ENCODE measurements at regions not wholly inside any gene's neighbourhood (a gene's known extent, or its start where the extent isn't known, plus 50 kb on each side); places are given as distances from the start of the nearest gene placed in this dataset.
"Not testable (repeated sequence)": the region's sequence is repeated elsewhere in the genome, so short reads cannot be mapped to it uniquely, and the experiment has no call there.

DNA sequence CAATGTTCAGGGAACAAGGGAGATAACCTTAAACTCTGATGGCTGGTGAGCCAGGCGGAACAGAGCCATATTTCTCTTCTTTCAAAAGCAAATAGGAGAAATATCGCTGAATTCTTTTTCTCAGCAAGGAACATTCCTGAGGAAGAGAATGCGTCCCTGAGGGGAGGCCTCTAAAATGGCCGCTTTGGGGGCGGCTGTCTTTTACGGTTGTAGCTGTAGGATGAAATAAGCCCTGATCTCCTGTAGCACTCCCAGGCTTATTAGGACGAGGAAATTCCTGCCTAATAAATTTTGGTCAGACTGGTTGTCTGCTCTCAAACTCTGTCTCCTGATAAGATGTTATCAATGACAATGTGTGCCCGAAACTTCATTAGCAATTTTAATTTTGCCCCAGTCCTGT, 496.4 kb upstream of the MCTP2 start:
- DNase-seq (ENCODE audit: low read depth); in situ Hi-C loops (cut with HindIII; ENCODE audit: low pct_unique_long_range_greater_than_20kb, low sequenced_read_pairs): not testable (repeated sequence)

DNA sequence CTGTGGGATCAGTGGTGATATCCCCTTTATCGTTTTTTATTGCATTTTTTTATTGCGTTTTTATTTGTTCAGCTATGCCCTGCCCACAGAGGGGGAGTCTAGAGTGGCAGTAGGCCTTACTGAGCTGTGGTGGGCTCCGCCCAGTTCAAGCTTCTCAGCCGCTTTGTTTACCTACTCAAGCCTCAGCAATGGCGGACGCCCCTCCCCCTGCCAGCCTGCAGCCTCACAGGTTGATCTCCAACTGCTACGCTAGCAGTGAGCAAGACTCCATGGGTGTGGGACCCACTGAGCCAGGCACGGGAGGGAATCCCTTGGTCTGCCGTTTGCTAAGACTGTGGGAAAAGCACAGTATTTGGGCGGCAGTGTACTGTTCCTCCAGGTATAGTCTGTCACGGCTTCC, 500.6 kb upstream of the MCTP2 start:
- in situ Hi-C loops (cut with HindIII; ENCODE audit: low pct_unique_long_range_greater_than_20kb, low sequenced_read_pairs): no loop called here

DNA sequence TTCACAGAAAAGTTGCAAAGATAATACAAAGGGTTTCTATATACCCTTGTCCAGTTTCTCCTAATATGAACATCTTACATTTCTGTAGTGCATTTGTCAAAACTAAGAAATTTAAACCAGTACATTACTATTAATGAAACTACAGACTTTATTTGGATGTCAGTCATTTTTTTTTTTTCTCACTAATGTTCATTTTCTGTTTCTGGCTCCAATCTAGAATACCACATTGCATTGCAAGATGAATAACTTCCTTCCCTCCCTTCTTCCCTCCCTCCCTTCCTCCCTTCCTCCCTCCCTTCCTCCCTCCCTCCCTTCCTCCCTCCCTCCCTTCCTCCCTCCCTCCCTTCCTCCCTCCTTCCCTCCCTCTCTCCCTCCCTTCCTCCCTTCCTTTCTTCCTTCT, 509.2 kb upstream of the MCTP2 start:
- no peak for DNase-seq (ENCODE audit: low read depth)
- in situ Hi-C loops (cut with HindIII; ENCODE audit: low pct_unique_long_range_greater_than_20kb, low sequenced_read_pairs): no loop called here

More for the DNA sequence above, 500.6 kb upstream of the MCTP2 start:
- no peak for DNase-seq (ENCODE audit: low read depth)

DNA sequence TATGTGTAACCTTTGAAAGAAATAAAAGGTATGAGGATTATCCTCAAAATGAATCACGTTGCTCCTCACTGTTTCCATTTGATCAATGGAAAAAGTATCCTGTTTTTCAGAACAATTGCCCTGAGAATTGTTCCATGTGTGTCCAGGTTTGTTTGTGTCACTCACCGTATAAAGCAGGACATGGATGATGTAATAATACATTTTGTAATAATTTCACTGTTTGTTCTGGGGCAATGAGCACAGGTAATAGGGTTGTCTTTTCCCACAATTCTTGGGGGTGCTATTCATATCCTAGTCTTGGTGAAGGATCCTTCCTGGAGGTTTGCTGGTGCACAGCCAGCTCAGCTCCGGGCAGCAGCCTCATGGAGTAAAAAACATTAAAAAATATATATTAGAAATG, 510.8 kb upstream of the MCTP2 start:
- in situ Hi-C loops (cut with HindIII; ENCODE audit: low pct_unique_long_range_greater_than_20kb, low sequenced_read_pairs): no loop called here
- no peak for DNase-seq (ENCODE audit: low read depth)

DNA sequence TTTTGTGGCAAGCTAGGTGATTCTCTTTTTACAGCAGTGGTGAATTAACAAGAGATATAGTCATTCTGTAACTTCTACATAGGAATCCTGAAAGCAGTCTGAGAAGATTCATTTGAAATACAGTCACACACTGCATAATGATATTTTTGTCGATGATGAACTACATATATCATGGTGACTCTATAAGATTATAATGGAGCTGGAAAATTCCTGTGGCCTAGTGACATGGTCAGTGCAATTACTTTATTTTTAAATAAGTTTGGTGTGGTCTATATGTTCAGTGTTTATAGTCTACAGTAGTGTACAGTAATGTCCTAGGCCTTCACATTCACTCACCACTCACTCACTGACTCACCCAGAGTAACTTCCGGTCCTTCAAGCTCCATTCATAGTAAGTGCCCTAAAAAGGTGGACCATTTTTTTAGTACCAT, 511.4 kb upstream of the MCTP2 start:
- no peak for DNase-seq (ENCODE audit: low read depth)
- in situ Hi-C loops (cut with HindIII; ENCODE audit: low pct_unique_long_range_greater_than_20kb, low sequenced_read_pairs): no loop called here

DNA sequence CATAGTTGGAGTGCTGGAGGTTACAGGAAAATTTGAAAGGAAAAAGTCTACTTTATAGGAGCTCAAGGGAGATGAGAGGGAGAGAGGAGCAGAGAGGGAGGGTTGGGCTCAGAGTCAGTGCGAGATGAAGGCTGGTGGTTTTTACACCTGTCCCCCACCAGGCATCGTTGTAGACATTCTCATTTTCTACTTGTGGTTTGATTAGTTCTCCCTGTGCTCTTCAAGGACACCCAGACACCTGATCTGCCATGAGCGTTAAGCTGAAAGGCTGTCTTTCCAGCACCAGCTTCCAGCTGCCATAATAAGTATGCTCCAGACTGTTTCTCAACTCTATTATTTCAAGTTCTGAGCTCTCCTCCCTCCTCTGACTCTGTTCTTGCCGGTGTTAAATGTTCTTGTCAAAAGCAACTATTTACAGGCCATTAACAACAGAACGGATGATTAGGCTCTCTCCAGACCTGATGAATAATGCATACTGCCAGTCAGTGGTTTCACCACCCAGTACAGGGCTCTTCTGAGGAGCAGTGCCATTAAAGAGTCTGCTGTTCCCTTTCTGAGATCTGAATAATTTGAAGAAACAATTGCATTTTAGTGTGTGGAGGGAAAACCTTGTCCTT, 514.6 kb upstream of the MCTP2 start:
- in situ Hi-C loops (cut with HindIII; ENCODE audit: low pct_unique_long_range_greater_than_20kb, low sequenced_read_pairs): no loop called here
- no peak for DNase-seq (ENCODE audit: low read depth)

DNA sequence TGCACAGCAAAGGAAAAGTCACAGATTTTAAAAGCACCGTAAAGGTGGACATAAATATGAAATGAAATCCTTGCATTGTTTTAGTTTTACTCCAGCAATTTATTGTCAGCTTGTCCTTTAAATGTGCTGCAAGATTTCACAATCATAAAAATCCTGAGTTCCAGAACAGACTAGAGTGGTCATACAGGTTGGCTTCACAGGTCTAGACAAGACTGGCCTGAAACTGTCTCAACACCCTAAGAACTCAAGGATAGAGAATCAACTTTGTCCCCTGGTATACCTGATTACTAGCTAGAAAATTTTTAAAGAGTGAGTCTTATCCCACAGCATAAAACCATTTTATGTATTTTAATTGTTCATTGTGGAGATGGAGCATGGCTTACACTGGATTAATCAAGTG, 521.7 kb upstream of the MCTP2 start:
- no peak for DNase-seq (ENCODE audit: low read depth)
- in situ Hi-C loops (cut with HindIII; ENCODE audit: low pct_unique_long_range_greater_than_20kb, low sequenced_read_pairs): no loop called here

DNA sequence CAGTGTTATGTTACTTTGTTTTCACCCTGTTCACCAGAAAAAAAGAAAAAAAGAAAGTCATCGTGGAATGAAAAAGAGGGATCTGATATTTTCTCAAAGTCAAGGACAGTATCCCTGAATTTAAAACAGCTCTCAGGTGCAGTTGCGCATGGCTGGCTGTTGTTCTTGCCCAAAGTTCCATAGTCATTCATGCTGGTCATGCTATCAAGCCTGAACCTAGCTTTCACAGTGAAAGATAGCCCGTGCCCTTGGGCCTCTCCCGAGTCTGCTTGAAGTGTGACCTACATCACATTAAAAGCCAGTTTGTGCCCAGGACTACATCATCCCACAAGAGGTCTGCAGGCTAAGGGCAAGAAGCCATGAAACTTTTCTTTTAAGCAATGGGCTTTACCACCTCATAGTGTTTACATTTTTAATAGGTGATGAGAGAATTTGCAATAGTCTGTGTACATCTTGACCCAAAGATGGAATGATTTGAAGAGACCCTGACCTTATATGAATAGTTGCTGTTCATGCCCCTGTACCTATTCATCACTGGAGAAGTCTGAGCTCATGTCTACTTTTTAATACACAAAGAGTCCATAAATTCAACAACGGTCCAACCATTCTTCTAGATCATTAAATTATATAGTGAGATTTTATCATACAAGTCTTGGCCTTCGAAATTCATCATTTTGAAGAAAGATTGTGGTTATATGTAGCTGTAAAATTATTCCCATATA, 522.5 kb upstream of the MCTP2 start:
- no peak for DNase-seq (ENCODE audit: low read depth)
- in situ Hi-C loops (cut with HindIII; ENCODE audit: low pct_unique_long_range_greater_than_20kb, low sequenced_read_pairs): no loop called here

DNA sequence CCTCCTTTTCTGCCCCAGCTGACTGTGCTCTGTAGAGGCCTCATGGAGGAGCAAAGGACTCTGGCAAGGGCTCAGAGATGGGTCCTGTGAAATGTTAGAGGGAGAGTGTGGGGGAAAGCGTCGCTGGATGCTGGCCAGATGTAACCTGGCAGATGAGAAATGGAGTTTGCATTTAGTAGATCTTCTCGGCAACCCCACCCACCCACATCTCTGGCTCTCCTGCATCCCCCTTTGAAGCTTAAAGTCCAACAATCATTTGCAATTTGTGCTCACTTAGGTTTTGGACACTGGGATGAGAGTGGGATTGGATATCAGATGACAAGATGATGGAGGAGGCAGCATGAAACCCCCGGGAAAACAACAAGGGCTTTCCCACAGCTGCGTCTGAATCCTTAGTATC, 523.6 kb upstream of the MCTP2 start:
- DNase-seq (ENCODE audit: low read depth): no peak
- in situ Hi-C loops (cut with HindIII; ENCODE audit: low pct_unique_long_range_greater_than_20kb, low sequenced_read_pairs): no loop called here

DNA sequence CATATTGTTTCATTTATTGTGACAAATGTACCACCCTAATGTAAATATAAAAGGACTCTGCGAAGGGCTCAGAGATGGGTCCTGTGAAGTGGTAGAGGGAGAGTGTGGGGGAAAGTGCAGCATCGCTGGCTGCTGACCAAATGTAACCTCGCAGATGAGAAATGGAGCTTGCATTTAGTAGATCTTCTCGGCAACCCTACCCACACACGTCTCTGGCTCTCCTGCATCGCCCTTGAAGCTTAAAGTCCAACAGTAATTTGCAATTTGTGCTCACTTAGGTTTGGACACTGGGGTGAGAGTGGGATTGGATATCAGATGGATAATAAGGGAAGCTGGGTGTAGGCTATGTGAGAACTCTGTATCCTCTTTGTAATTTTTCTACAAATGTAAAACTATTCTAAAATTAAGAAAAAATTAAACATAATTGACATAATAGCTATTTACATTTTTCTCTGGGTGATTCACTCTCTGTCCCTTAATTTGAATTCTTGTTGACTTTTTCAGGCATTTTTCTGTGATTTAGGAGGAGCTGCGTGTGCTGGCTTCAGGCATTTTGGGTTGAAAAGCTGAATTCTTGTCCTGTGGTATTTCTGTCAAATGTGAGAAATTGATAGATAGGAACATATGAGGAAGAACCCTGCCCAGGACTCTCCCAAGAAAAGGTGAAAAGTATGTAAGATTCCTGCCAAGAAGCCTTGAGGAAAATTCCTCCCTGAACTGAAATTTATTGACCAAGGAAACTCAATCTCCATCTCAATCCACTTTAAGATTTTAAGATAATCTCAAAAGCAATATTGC, 524.7 kb upstream of the MCTP2 start:
- DNase-seq (ENCODE audit: low read depth): no peak
- in situ Hi-C loops (cut with HindIII; ENCODE audit: low pct_unique_long_range_greater_than_20kb, low sequenced_read_pairs): no loop called here

DNA sequence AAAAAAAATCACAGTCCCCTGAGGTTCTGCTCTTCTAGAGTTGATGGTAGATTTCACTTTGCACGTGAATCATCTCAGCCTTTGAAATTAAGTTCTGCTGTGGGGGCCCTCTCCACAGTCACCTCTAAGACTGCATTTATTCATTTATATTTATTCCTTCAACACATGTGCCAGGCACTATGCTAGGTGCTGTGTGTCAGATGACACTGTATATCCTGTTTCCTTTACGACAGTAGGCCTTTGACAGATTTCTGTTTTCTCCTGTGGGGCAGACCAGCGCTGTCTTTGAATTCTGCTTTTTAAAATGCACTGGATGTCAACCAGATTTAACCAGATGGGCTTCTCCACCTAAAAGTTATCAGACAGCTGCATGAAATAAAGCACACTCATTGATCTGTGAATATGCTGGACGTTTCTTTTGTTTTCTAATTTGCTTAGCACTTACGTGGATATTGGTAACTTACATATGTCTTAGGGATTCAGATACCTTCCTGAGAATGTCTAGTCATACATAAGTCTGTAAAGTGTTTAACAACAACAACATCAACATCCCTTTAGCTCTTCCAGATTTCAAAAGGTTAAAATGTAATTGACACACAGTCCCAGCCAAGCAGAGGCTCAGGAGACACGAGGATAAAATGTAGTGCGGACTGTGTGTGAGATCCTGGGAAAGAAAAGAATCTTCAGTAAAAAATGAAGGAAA, 525.5 kb upstream of the MCTP2 start:
- in situ Hi-C loops (cut with HindIII; ENCODE audit: low pct_unique_long_range_greater_than_20kb, low sequenced_read_pairs): no loop called here
- no peak for DNase-seq (ENCODE audit: low read depth)

DNA sequence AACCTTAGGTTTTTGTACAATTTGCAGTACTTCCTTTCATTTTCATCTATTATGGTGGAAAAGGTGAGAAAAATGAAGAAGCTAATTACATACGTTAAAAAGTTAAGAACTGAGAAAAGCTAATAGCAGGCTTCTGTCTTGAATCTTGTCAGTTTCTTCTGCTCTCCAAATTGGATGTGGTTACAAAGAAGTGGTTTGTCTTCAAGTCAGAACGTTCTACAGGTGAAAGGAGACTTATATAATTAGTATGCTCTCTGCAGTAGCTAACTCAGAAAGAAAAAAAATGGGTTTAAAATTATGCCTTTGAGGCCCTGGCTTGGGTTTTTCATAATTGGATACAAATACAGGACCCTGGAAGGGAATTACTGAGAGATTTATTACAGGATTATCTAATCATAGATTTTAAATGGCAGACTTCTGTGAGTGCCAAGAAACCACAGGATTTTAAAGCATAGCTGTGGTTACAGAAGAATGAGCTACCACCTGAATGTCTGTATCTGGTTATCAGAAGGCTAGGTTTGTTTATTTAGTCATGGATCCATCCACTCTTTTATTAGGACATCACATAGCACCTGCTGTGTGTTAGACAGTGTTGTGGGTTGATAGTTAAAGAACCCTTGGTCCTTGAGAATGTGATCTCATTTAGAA, 528.1 kb upstream of the MCTP2 start:
- in situ Hi-C loops (cut with HindIII; ENCODE audit: low pct_unique_long_range_greater_than_20kb, low sequenced_read_pairs): no loop called here
- DNase-seq (ENCODE audit: low read depth): no peak

DNA sequence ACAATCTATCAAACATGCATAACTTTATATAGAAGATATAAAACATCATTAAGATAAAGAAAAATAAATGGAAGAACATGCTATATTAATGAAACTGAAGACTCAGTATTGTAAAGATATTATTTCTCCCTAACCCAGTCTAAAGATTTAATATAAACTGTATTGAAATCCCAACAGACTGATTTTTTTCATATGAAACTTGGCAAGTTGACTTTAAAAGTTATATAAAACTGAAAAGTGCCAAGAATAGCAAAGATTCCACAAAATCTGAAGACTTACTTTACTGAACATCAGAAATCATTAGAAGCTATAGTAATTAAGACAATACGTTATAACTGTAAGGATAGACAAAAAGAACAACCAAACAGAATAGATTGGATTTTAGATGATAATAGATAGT, 531.3 kb upstream of the MCTP2 start:
- DNase-seq (ENCODE audit: low read depth): no peak
- in situ Hi-C loops (cut with HindIII; ENCODE audit: low pct_unique_long_range_greater_than_20kb, low sequenced_read_pairs): no loop called here

DNA sequence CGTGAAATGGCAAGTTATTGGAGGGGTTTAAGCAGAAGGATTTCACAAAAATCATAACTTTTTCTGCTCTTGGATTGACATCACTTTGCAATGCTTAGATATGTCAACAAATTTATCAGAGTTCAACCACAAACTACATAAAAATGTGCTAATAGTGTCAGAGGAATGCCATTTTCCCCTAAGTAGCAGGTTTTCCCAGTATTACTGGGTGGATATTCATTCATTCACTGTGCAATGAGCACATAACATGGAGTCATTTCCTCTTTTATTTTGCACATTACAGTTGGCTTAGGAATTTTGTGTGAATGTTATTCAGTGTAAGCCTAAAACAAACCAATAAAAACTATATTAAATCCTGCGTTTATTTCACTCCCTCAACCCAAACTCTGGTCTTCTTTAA, 537.3 kb upstream of the MCTP2 start:
- DNase-seq (ENCODE audit: low read depth): no peak
- in situ Hi-C loops (cut with HindIII; ENCODE audit: low pct_unique_long_range_greater_than_20kb, low sequenced_read_pairs): no loop called here

DNA sequence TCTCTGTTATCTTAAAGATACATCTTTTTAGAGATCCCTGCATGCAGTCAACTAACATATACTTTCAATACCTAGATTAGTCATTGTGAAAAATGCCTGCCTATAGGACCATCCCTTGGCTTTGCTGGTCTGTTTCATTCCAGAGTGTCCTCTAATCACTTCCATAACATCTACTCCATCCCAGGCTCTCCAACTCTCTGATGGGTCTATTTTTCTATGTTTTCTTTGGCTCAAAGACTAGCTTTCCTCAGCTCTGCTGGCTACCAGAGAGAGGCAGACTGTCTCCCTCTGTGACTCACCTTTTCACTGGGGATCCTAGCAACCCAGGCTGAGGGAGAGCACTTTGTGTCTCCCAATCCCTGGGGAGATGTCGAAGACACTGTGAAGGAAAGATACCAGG, 547.7 kb upstream of the MCTP2 start:
- in situ Hi-C loops (cut with HindIII; ENCODE audit: low pct_unique_long_range_greater_than_20kb, low sequenced_read_pairs): no loop called here
- DNase-seq (ENCODE audit: low read depth): no peak

DNA sequence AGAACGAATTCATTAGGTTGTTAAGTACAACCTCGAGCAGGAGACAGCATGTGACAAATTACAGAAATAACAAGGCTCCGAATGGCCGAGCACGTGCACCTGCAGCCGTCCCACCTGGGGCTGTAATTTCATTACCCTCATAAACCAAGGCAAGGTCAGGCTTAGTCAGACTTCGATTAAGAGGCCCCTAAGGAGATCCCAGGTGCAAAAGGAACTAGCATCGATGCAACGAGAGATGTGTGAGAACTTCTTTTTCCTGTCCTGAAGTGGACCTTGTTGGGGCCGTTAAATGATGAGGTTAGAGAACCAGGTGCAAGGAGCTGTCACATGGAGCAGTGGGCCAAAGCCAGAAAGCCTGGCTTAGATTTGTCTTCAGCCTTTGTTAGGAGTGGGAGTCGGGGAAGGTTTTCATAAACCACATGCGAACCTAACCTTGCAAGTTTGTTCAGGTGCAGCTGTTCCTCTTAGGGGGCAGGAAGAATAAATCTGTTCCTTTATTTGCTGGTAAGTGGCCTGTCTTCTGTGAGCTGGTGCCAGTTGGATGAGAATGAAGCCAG, 559.9 kb upstream of the MCTP2 start:
- in situ Hi-C loops (cut with HindIII; ENCODE audit: low pct_unique_long_range_greater_than_20kb, low sequenced_read_pairs): no loop called here
- no peak for DNase-seq (ENCODE audit: low read depth)

DNA sequence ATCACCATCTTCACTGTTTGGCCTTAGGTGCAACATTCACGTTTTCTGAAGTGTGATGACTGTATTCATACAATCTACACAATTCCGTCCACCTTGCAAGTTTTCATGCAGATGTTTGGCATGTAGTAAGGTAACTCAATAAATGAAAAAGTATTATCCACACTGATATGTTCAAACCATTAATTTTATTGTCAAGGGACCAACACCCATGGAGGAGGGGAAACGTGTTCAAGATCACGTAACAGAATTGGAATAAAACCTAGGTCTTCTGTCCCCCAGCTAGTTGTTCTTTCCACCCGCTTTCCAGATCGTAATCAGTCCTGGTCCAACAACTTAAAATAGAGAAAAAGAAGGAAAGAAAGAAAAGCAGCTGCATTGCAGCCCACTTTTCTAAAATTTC, 560.4 kb upstream of the MCTP2 start:
- in situ Hi-C loops (cut with HindIII; ENCODE audit: low pct_unique_long_range_greater_than_20kb, low sequenced_read_pairs): no loop called here
- DNase-seq (ENCODE audit: low read depth): no peak

DNA sequence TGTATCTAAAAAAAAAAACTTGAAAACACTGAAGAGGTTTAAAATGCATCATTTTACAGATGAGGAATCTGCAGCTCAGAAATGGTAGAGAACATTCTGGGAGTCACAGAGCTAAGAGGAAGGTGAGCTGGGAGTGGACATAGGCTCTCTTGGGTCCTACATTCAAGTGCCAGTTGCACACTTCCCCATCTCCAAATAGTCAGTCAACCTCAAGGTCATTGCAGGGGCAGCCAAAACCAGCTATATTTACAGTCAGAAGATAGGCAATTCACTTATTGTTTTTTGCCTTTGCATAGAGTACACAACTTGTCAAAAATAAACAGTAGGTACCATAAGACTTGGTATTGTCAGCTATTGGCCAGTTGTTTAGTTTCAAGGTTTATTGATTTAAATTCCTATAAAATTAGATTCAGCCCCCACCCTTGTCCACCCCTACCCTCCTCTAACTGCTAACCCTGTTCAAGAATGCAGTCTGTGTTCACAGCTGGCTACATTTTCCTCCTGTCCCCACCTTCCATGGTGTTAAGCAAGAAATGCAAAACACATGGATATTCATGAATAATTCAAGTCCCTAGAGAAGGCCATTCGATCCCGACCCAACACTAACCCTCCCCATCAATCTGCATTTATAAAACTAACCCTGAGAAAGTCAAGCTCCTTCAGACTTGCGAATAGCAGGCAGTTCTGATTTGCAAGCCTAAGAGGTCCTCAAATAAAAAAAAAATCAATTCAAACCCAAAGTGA, 567.0 kb upstream of the MCTP2 start:
- in situ Hi-C loops (cut with HindIII; ENCODE audit: low pct_unique_long_range_greater_than_20kb, low sequenced_read_pairs): no loop called here
- DNase-seq (ENCODE audit: low read depth): no peak

Measured in Caki2 (cell line).